Caco-2 (cell line): ENCODE measurements at regions not wholly inside any gene's neighbourhood (a gene's known extent, or its start where the extent isn't known, plus 50 kb on each side); places are given as distances from the start of the nearest gene placed in this dataset.

Source experiments
- BruUV-seq: library from RNA; stranded (reverse); fragments of 400-500 nt; replicated peaks from 2 replicates; lab custom pipeline; 2021; lab: Mats Ljungman, UMichigan
- CTCF ChIA-PET: fragments of 300-600 bp; sonication (Branson Sonifier 250); formaldehyde crosslinking; loops from one replicate; lab custom pipeline; 2022; ENCODE audit warnings: antibody characterized with exemption; lab: Charles Lee
- POLR2A ChIA-PET: fragments of 300-600 bp; sonication (Branson Sonifier 250); formaldehyde crosslinking; loops from one replicate; lab custom pipeline; 2022; ENCODE audit warnings: antibody characterized with exemption; lab: Charles Lee
- DNase-seq, 2 experiments: peaks; one replicate each; pipeline versions ENCODE4 v3.0.0 to v3.0.0-alpha.2; 2020 to 2022
- H3K27me3 ChIP-seq: replicated peaks from 2 replicates; pipeline ENCODE4 v1.6.0; 2011; ENCODE audit warnings: low read length; ENCODE audit not compliant: control insufficient read depth, insufficient read depth
- H3K36me3 ChIP-seq: 2 replicates; pipeline ENCODE4 v1.5.1; 2011; ENCODE audit warnings: low read length; ENCODE audit not compliant: control insufficient read depth, insufficient read depth
- H3K4me1 ChIP-seq: fragments of 250-450 bp; sonication (Bioruptor Pico); 2 replicates; pipeline ENCODE4 v1.5.1; 2020; ENCODE audit warnings: mild to moderate bottlenecking
- H3K4me3 ChIP-seq: 2 replicates; pipeline ENCODE4 v1.5.1; 2011; ENCODE audit warnings: low read depth, mild to moderate bottlenecking, control low read depth, low read length
- H3K9me3 ChIP-seq: fragments of 250-450 bp; sonication (Bioruptor Pico); 2 replicates; pipeline ENCODE4 v1.5.1; 2020; ENCODE audit warnings: mild to moderate bottlenecking, moderate library complexity
- H3K27ac Mint-ChIP-seq: one replicate; pipeline ENCODE4 v1.8.0; 2022; ENCODE audit warnings: mixed read lengths; ENCODE audit not compliant: unreplicated experiment
- H3K27me3 Mint-ChIP-seq: one replicate; pipeline ENCODE4 v1.8.0; 2022; ENCODE audit warnings: mixed read lengths; ENCODE audit not compliant: insufficient read depth, unreplicated experiment
- H3K36me3 Mint-ChIP-seq: one replicate; pipeline ENCODE4 v1.8.0; 2022; ENCODE audit warnings: mild to moderate bottlenecking, mixed read lengths; ENCODE audit not compliant: insufficient read depth, unreplicated experiment
- H3K4me1 Mint-ChIP-seq: one replicate; pipeline ENCODE4 v1.8.0; 2022; ENCODE audit warnings: low read depth, mixed read lengths; ENCODE audit not compliant: unreplicated experiment
- H3K4me3 Mint-ChIP-seq: one replicate; pipeline ENCODE4 v1.8.0; 2022; ENCODE audit warnings: mild to moderate bottlenecking, moderate library complexity, mixed read lengths; ENCODE audit not compliant: unreplicated experiment
- H3K9me3 Mint-ChIP-seq: one replicate; pipeline ENCODE4 v1.8.0; 2022; ENCODE audit warnings: mixed read lengths; ENCODE audit not compliant: unreplicated experiment
- intact Hi-C: fragments of 100-400 bp; cut with micrococcal nuclease; formaldehyde crosslinking; loops from one replicate; pipeline ENCODE4 v1.10.0; 2022; ENCODE audit not compliant: unreplicated experiment
- TF ChIP-seq, protein P1 (sequence below), 2 experiments: fragments of 200-600 bp in 1 of 2; IDR thresholded peaks; 1 replicate in 1 of 2; 2 replicates in 1 of 2; pipeline versions ENCODE4 v1.5.1 to v1.8.0; 2011 to 2022; ENCODE audit warnings: antibody characterized with exemption in 1 of 2, control low read depth in 1 of 2, inconsistent platforms in 1 of 2, low read depth in 1 of 2, low read length in 1 of 2, mild to moderate bottlenecking in 1 of 2, moderate library complexity in 1 of 2; ENCODE audit not compliant: insufficient read depth in 1 of 2, severe bottlenecking in 1 of 2, unreplicated experiment in 1 of 2

GRCh38 chr10:78478919-78479318 lies 445.3 kb downstream of the RPS24 start:
- intact Hi-C loops = no loop called here
- Histone ChIP-seq H3K4me3 (no peak overlapping the region), H3K27me3 (no peaks in the 10 kb centered on the region; the same call in 1 of the 2 replicates), H3K36me3 (no peaks in the 10 kb centered on the region), H3K4me1 (peaks cover 3% of the 10 kb centered on the region), H3K9me3 (no peaks in the 10 kb centered on the region)
- DNase-seq = no peak
- no peak overlapping the region for H3K27ac Mint-ChIP-seq
- H3K36me3 Mint-ChIP-seq = no peaks in the 10 kb centered on the region
- H3K4me1 Mint-ChIP-seq = no peaks in the 10 kb centered on the region
- H3K4me3 Mint-ChIP-seq = no peak overlapping the region
- no peaks in the 10 kb centered on the region for H3K27me3 Mint-ChIP-seq
- TF ChIP-seq, protein P1, sequence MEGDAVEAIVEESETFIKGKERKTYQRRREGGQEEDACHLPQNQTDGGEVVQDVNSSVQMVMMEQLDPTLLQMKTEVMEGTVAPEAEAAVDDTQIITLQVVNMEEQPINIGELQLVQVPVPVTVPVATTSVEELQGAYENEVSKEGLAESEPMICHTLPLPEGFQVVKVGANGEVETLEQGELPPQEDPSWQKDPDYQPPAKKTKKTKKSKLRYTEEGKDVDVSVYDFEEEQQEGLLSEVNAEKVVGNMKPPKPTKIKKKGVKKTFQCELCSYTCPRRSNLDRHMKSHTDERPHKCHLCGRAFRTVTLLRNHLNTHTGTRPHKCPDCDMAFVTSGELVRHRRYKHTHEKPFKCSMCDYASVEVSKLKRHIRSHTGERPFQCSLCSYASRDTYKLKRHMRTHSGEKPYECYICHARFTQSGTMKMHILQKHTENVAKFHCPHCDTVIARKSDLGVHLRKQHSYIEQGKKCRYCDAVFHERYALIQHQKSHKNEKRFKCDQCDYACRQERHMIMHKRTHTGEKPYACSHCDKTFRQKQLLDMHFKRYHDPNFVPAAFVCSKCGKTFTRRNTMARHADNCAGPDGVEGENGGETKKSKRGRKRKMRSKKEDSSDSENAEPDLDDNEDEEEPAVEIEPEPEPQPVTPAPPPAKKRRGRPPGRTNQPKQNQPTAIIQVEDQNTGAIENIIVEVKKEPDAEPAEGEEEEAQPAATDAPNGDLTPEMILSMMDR (IDR thresholded peaks at IDR 0.05; ENCODE audit: insufficient read depth in 1 of 2, low read depth in 1 of 2, low read length in 1 of 2, severe bottlenecking in 1 of 2, unreplicated experiment in 1 of 2) = no peak
- BruUV-seq = no TSS peak
- ChIA-PET CTCF (no interaction called here), POLR2A (no interaction called here)
- H3K9me3 Mint-ChIP-seq = no peaks in the 10 kb centered on the region

DNA sequence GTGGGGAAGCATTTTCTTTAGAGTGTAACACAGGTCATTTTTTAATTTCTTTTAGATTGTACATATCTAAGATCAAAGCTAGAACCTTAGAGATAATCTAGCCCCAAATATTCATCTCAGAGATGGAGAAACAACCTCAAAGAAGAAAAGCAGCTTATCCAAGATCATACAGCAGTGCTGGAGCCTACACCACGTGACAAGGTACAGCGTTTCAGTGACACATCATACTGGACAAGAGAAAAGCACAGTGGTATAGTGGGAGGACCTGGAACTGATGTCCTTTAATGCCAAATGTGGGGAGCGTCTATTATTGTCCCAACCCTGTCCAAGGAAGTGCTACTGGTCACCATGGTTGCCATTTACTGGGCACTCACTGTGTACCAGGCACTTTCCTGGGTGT lies 445.8 kb downstream of the RPS24 start:
- H3K9me3 ChIP-seq = no peaks in the 10 kb centered on the region
- no peak overlapping the region for H3K4me3 ChIP-seq
- TF ChIP-seq, protein P1 (IDR thresholded peaks at IDR 0.05; ENCODE audit: insufficient read depth in 1 of 2, low read depth in 1 of 2, low read length in 1 of 2, severe bottlenecking in 1 of 2, unreplicated experiment in 1 of 2) = no peak
- H3K4me3 Mint-ChIP-seq = no peak overlapping the region
- no peak for DNase-seq
- no peak overlapping the region for H3K27ac Mint-ChIP-seq
- no peaks in the 10 kb centered on the region for H3K9me3 Mint-ChIP-seq
- H3K36me3 ChIP-seq = no peaks in the 10 kb centered on the region
- BruUV-seq = no TSS peak
- intact Hi-C loops = no loop called here
- peaks cover 6% of the 10 kb centered on the region for H3K4me1 ChIP-seq
- H3K27me3 ChIP-seq = no peaks in the 10 kb centered on the region; the same call in 1 of the 2 replicates
- H3K36me3 Mint-ChIP-seq = no peaks in the 10 kb centered on the region
- H3K4me1 Mint-ChIP-seq = no peaks in the 10 kb centered on the region
- ChIA-PET CTCF (no interaction called here), POLR2A (no interaction called here)
- H3K27me3 Mint-ChIP-seq = no peaks in the 10 kb centered on the region

DNA sequence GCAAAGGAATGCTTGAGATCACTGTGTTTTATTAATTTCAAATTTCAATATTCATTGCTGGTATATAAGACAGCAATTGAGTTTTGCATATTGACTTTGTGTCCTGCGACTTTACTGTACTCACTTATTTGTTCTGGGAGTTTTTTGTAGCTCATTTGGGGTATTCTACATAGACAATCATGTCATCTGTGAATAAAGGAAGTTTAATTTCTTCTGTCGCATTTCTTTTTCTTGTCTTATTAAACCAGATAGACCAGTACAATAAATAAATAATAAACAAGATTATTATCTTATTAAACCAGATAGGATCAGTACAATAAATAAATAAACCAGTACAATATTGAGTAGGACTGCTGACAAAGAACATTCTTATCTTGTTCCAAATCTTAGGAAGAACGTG lies 448.2 kb downstream of the RPS24 start:
- Histone ChIP-seq H3K9me3 (no peaks in the 10 kb centered on the region), H3K36me3 (no peaks in the 10 kb centered on the region), H3K4me1 (peaks cover 6% of the 10 kb centered on the region), H3K4me3 (no peak overlapping the region), H3K27me3 (no peaks in the 10 kb centered on the region; the same call in 1 of the 2 replicates)
- no peaks in the 10 kb centered on the region for H3K27me3 Mint-ChIP-seq
- DNase-seq = no peak
- no peak overlapping the region for H3K4me3 Mint-ChIP-seq
- ChIA-PET POLR2A (no interaction called here), CTCF (no interaction called here)
- no TSS peak for BruUV-seq
- H3K27ac Mint-ChIP-seq = no peak overlapping the region
- intact Hi-C loops = no loop called here
- H3K9me3 Mint-ChIP-seq = no peaks in the 10 kb centered on the region
- no peaks in the 10 kb centered on the region for H3K36me3 Mint-ChIP-seq
- TF ChIP-seq, protein P1 (IDR thresholded peaks at IDR 0.05; ENCODE audit: insufficient read depth in 1 of 2, low read depth in 1 of 2, low read length in 1 of 2, severe bottlenecking in 1 of 2, unreplicated experiment in 1 of 2) = no peak
- no peaks in the 10 kb centered on the region for H3K4me1 Mint-ChIP-seq
